ENCODE measurements at regions not wholly inside any gene's neighbourhood (a gene's known extent, or its start where the extent isn't known, plus 50 kb on each side); places are given as distances from the start of the nearest gene placed in this dataset.

GRCh38 chr6:147823936-147824335, 315.4 kb downstream of the SAMD5 start:
- TF ChIP-seq CTCF (IDR thresholded peaks at IDR 0.05; ENCODE audit: low read depth, low read length): no peak
- no peak overlapping the region for H3K4me3 ChIP-seq (replicated peaks in 1 of 2; ENCODE audit: low read depth in 2 of 2, low read length in 2 of 2)
- no peak for DNase-seq (ENCODE audit: low read depth in 2 of 2)

GRCh38 chr6:147825848-147826247, 317.4 kb downstream of the SAMD5 start:
- no peak for TF ChIP-seq CTCF (IDR thresholded peaks at IDR 0.05; ENCODE audit: low read depth, low read length)
- H3K4me3 ChIP-seq (replicated peaks in 1 of 2; ENCODE audit: low read depth in 2 of 2, low read length in 2 of 2): no peak overlapping the region
- no peak for DNase-seq (ENCODE audit: low read depth in 2 of 2)

- DNase-seq (ENCODE audit: low read depth in 2 of 2): no peak
- no peak for TF ChIP-seq CTCF (IDR thresholded peaks at IDR 0.05; ENCODE audit: low read depth, low read length)
- H3K4me3 ChIP-seq (replicated peaks in 1 of 2; ENCODE audit: low read depth in 2 of 2, low read length in 2 of 2): no peak overlapping the region
Observed at GRCh38 chr6:147826698-147827097, 318.2 kb downstream of the SAMD5 start.

- H3K4me3 ChIP-seq (replicated peaks in 1 of 2; ENCODE audit: low read depth in 2 of 2, low read length in 2 of 2): no peak overlapping the region
- DNase-seq (ENCODE audit: low read depth in 2 of 2): no peak
- no peak for TF ChIP-seq CTCF (IDR thresholded peaks at IDR 0.05; ENCODE audit: low read depth, low read length)
Observed at GRCh38 chr6:147829418-147829817, 320.9 kb downstream of the SAMD5 start.

GRCh38 chr6:147829835-147830234, 321.3 kb downstream of the SAMD5 start:
- no peak overlapping the region for H3K4me3 ChIP-seq (replicated peaks in 1 of 2; ENCODE audit: low read depth in 2 of 2, low read length in 2 of 2)
- no peak for TF ChIP-seq CTCF (IDR thresholded peaks at IDR 0.05; ENCODE audit: low read depth, low read length)
- no peak for DNase-seq (ENCODE audit: low read depth in 2 of 2)

- DNase-seq (ENCODE audit: low read depth in 2 of 2): no peak
- no peak overlapping the region for H3K4me3 ChIP-seq (replicated peaks in 1 of 2; ENCODE audit: low read depth in 2 of 2, low read length in 2 of 2)
- no peak for TF ChIP-seq CTCF (IDR thresholded peaks at IDR 0.05; ENCODE audit: low read depth, low read length)
Observed at GRCh38 chr6:147831356-147831755, 322.9 kb downstream of the SAMD5 start.

GRCh38 chr6:147833607-147834006, 325.1 kb downstream of the SAMD5 start:
- no peak for TF ChIP-seq CTCF (IDR thresholded peaks at IDR 0.05; ENCODE audit: low read depth, low read length)
- no peak overlapping the region for H3K4me3 ChIP-seq (replicated peaks in 1 of 2; ENCODE audit: low read depth in 2 of 2, low read length in 2 of 2)
- no peak for DNase-seq (ENCODE audit: low read depth in 2 of 2)
